ENCODE measurements at regions not wholly inside any gene's neighbourhood (a gene's known extent, or its start where the extent isn't known, plus 50 kb on each side); places are given as distances from the start of the nearest gene placed in this dataset.

- H3K4me3 ChIP-seq (ENCODE audit: low read length) = no peak overlapping the region
- DNase-seq (ENCODE audit: low read depth) = no peak
- TF ChIP-seq CTCF (IDR thresholded peaks at IDR 0.05; ENCODE audit: insufficient read depth, low read depth, low read length, missing control alignments) = no peak
Observed at GRCh38 chr11:10627291-10627690, 58.8 kb upstream of the LYVE1 start.

DNA sequence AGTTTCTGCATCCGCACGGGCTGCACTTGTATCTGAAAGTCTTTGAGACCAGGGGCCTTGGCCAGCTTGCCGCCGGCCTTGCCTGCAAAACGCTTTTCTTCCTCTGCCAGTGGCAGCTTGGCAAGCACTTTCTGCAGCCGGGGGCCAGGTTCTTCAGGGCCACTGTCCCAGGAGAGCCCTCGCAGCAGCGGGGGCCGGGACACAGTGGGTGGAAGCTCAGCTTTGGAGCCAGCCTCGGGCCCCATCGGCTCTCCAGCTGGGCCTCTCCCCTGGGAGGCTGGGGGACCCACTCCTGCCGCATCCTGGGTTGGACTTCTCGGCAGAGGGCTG is 57.5 kb upstream of the LYVE1 start:
- no peak for DNase-seq (ENCODE audit: low read depth)

GRCh38 chr11:10625281-10625981 is 57.0 kb upstream of the LYVE1 start:
- H3K4me3 ChIP-seq (ENCODE audit: low read length) = no peak overlapping the region
- DNase-seq (ENCODE audit: low read depth) = no peak
- no peak for TF ChIP-seq CTCF (IDR thresholded peaks at IDR 0.05; ENCODE audit: insufficient read depth, low read depth, low read length, missing control alignments)

More for the DNA sequence above, 57.5 kb upstream of the LYVE1 start:
- TF ChIP-seq CTCF (IDR thresholded peaks at IDR 0.05; ENCODE audit: insufficient read depth, low read depth, low read length, missing control alignments) = no peak
- H3K4me3 ChIP-seq (ENCODE audit: low read length) = no peak overlapping the region

DNA sequence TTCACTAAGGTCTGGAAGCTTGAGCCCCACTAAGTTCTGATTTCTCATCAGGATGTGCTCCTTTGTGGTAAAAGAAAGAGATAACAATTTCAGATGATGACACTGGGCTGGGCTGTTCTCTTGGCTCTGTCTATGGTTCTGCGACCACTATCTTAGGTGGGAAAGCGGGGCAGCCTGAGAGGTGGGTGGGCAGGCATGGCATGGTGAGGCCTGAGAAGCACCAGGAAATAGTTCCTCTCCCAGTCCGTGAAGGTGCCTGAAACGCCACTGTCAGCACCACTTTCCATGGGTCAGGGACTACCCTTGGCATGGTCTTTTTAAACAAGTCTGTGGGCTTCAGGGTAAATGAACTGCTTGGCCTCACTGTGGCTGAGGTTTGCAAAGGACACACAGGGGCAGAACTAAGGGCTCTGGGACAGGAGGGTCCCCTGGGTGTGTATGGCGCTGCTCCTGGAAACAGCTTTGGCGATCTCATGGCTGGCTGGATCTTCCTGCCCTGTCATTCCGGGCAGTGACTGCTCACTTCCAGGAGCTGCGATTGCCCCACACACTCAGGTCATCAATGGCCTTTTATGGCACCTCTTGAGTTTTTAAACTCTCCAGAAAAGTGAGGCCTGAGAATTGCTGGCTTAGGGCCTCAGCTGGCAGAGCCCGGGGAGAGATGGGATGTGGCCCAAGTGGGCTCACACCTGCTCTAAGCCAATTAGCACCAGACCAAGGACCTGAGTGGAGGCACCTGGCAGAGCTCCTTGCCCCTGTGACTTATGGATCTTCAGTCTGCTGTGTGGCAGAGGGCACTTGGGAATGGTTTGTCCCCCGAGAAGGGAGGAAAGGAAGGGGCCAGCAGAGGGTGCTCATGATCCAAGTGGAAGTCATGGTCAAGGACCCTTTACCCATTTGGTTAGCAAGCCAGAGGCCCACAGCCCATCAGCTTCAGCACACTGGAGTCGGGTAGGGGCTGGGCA is 55.6 kb upstream of the LYVE1 start:
- DNase-seq (ENCODE audit: low read depth) = no peak
- TF ChIP-seq CTCF (IDR thresholded peaks at IDR 0.05; ENCODE audit: insufficient read depth, low read depth, low read length, missing control alignments) = peak; percentile 34
- H3K4me3 ChIP-seq (ENCODE audit: low read length) = no peak overlapping the region

DNA sequence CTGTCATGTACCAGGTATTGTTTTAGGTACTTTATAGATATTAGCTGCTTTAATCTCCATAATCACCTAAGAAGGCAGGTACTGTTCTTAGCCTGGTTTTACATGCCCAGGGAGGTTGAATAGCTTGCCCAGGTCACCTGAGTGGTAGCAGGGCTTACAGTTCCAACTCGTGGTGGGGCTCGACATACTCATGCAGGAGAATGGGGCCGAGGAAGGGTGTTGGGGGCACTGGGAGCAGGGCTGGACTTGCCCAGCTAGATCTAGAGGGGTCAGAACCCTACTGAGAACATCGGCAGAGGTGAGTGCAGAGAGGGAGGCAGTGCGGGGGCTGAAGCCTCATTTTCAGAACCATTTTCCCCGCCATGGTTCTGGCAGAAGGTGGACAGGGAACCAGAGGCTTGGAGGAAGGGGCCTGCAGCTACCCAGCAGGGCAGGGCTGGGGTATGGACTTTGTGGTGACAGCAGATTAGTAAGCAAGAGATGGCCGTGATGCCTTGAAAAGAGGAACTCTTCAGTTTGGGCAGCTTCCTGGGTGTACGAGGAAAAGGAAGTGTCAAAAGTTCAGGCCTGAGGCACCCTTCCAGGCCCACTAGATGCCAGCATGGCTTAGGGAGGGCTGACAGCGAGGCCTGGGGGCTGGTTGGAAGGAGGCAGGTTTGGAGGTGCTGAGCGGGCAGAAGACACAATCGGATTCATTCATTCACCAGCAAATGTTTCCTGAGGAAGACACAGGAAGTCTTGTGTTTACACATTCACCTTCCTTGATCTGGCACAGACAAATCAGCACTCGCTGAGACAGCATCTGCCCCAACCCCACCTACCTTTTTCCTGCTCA is 54.7 kb upstream of the LYVE1 start:
- no peak overlapping the region for H3K4me3 ChIP-seq (ENCODE audit: low read length)
- peak; percentile 33 for DNase-seq (ENCODE audit: low read depth)
- TF ChIP-seq CTCF (IDR thresholded peaks at IDR 0.05; ENCODE audit: insufficient read depth, low read depth, low read length, missing control alignments) = no peak

GRCh38 chr11:10622108-10622507 is 53.6 kb upstream of the LYVE1 start:
- no peak overlapping the region for H3K4me3 ChIP-seq (ENCODE audit: low read length)
- no peak for DNase-seq (ENCODE audit: low read depth)
- no peak for TF ChIP-seq CTCF (IDR thresholded peaks at IDR 0.05; ENCODE audit: insufficient read depth, low read depth, low read length, missing control alignments)
